Neural cell (in vitro differentiated cells): ENCODE measurements at regions not wholly inside any gene's neighbourhood (a gene's known extent, or its start where the extent isn't known, plus 50 kb on each side); places are given as distances from the start of the nearest gene placed in this dataset.

Source experiments
- H2AFZ ChIP-seq: fragments of 200-600, 300-800 bp; sonication (generic), shearing (Covaris generic); 2 replicates; pipeline ENCODE4 v1.6.0; 2014; ENCODE audit warnings: low read depth, mild to moderate bottlenecking, antibody characterized with exemption, low read length, moderate library complexity
- H3F3A ChIP-seq: fragments of 200-600 bp; shearing (Covaris generic); 2 replicates; pipeline ENCODE4 v1.6.1; 2016; ENCODE audit warnings: mild to moderate bottlenecking, moderate library complexity, mixed read lengths, antibody characterized with exemption, low read length; ENCODE audit not compliant: insufficient read depth, poor library complexity, severe bottlenecking
- H3K27ac ChIP-seq: fragments of 200-600, 300-800 bp; sonication (generic), shearing (Covaris generic); 2 replicates; pipeline ENCODE4 v1.5.1; 2014; ENCODE audit warnings: mild to moderate bottlenecking, low read length, moderate library complexity
- H3K27me3 ChIP-seq: fragments of 300-800, 200-600 bp; sonication (generic), shearing (Covaris generic); 2 replicates; pipeline ENCODE4 v1.6.0; 2014; ENCODE audit warnings: mild to moderate bottlenecking, low read depth, low read length, moderate library complexity; ENCODE audit not compliant: insufficient read depth
- H3K36me3 ChIP-seq: fragments of 300-800, 200-600 bp; sonication (generic), shearing (Covaris generic); 2 replicates; pipeline ENCODE4 v1.5.1; 2014; ENCODE audit warnings: mild to moderate bottlenecking, antibody characterized with exemption, low read length, moderate library complexity; ENCODE audit not compliant: insufficient read depth
- H3K4me2 ChIP-seq: fragments of 300-800, 200-600 bp; sonication (generic), shearing (Covaris generic); 2 replicates; pipeline ENCODE4 v1.6.0; 2014; ENCODE audit warnings: mild to moderate bottlenecking, low read length
- H3K4me3 ChIP-seq: fragments of 300-800, 200-600 bp; sonication (generic), shearing (Covaris generic); 2 replicates; pipeline ENCODE4 v1.5.1; 2014; ENCODE audit warnings: mild to moderate bottlenecking, low read length, moderate library complexity
- H3K79me2 ChIP-seq: fragments of 200-600 bp; shearing (Covaris generic); replicated peaks from 2 replicates; pipeline ENCODE4 v1.6.0; 2014; ENCODE audit warnings: mild to moderate bottlenecking, low read length, moderate library complexity; ENCODE audit not compliant: insufficient read depth
- H3K9ac ChIP-seq: fragments of 300-800, 200-600 bp; sonication (generic), shearing (Covaris generic); 2 replicates; pipeline ENCODE4 v1.6.1; 2016; ENCODE audit warnings: mild to moderate bottlenecking, low read length, mixed read lengths
- H3K9me2 ChIP-seq: fragments of 200-600 bp; shearing (Covaris generic); 2 replicates; pipeline ENCODE4 v1.6.1; 2016; ENCODE audit warnings: mild to moderate bottlenecking, low read length, mixed read lengths; ENCODE audit not compliant: insufficient read depth
- H3K9me3 ChIP-seq: fragments of 200-600, 300-800 bp; sonication (generic), shearing (Covaris generic); 2 replicates; pipeline ENCODE4 v1.6.1; 2016; ENCODE audit warnings: mild to moderate bottlenecking, mixed run types, low read length, moderate library complexity, mixed read lengths
- H4K20me1 ChIP-seq: fragments of 200-600 bp; shearing (Covaris generic); 2 replicates; pipeline ENCODE4 v1.6.1; 2016; ENCODE audit warnings: mild to moderate bottlenecking, mixed run types; ENCODE audit not compliant: insufficient read depth
- CTCF ChIP-seq: fragments of 450-650 bp; IDR thresholded peaks from 2 replicates; pipeline ENCODE4 v1.5.1; 2014; ENCODE audit warnings: antibody characterized with exemption, mild to moderate bottlenecking, moderate library complexity; ENCODE audit not compliant: poor library complexity, severe bottlenecking
- EP300 ChIP-seq: fragments of 450-650 bp; conservative IDR thresholded peaks from 2 replicates; pipeline ENCODE4 v1.6.1; 2014; ENCODE audit warnings: antibody characterized with exemption, mild to moderate bottlenecking, moderate library complexity; ENCODE audit not compliant: poor library complexity, severe bottlenecking
- EZH2 ChIP-seq: fragments of 200-600, 300-800 bp; shearing (Covaris generic), sonication (generic); IDR thresholded peaks from 2 replicates; pipeline ENCODE4 v1.6.1; 2014; ENCODE audit warnings: antibody characterized with exemption, low read length, borderline replicate concordance, mild to moderate bottlenecking; ENCODE audit not compliant: insufficient read depth, poor library complexity, severe bottlenecking
- MXI1 ChIP-seq: fragments of 450-650 bp; conservative IDR thresholded peaks from 2 replicates; pipeline ENCODE4 v1.6.1; 2014; ENCODE audit warnings: antibody characterized with exemption, mild to moderate bottlenecking; ENCODE audit not compliant: poor library complexity, severe bottlenecking
- POLR2AphosphoS5 ChIP-seq: IDR thresholded peaks from 2 replicates; pipeline ENCODE4 v1.6.1; 2012
- RAD21 ChIP-seq: fragments of 450-650 bp; conservative IDR thresholded peaks from 2 replicates; pipeline ENCODE4 v1.6.1; 2014; ENCODE audit warnings: antibody characterized with exemption, mild to moderate bottlenecking, moderate library complexity
- SMC3 ChIP-seq: fragments of 450-650 bp; conservative IDR thresholded peaks from 2 replicates; pipeline ENCODE4 v1.6.1; 2014; ENCODE audit warnings: antibody characterized with exemption, mild to moderate bottlenecking, moderate library complexity; ENCODE audit not compliant: poor library complexity
- TAF1 ChIP-seq: IDR thresholded peaks from 2 replicates; pipeline ENCODE4 v1.6.1; 2012; ENCODE audit warnings: low read depth
- TF ChIP-seq, protein P1 (sequence below): IDR thresholded peaks from 2 replicates; pipeline ENCODE4 v1.6.1; 2012; ENCODE audit warnings: borderline replicate concordance

GRCh38 chr4:151865744-151866591 lies 105.2 kb upstream of the GATB start:
- Histone ChIP-seq H4K20me1 (no peaks in the 10 kb centered on the region), H3K9me2 (no peaks in the 10 kb centered on the region), H3K79me2 (no peaks in the 10 kb centered on the region), H3K4me3 (no peak overlapping the region), H3K9me3 (peaks cover 7% of the 10 kb centered on the region), H3K9ac (no peak overlapping the region), H3K4me2 (no peak overlapping the region), H3K27me3 (no peaks in the 10 kb centered on the region), H2AFZ (no peak overlapping the region), H3K27ac (no peak overlapping the region), H3F3A (no peaks in the 10 kb centered on the region), H3K36me3 (no peaks in the 10 kb centered on the region)
- no peak for TF ChIP-seq TAF1
- TF ChIP-seq RAD21: no peak
- no peak for TF ChIP-seq SMC3
- no peak for TF ChIP-seq CTCF
- TF ChIP-seq EP300: no peak
- TF ChIP-seq EZH2: no peak
- no peak for TF ChIP-seq MXI1
- TF ChIP-seq POLR2AphosphoS5: no peak
- TF ChIP-seq, protein P1, sequence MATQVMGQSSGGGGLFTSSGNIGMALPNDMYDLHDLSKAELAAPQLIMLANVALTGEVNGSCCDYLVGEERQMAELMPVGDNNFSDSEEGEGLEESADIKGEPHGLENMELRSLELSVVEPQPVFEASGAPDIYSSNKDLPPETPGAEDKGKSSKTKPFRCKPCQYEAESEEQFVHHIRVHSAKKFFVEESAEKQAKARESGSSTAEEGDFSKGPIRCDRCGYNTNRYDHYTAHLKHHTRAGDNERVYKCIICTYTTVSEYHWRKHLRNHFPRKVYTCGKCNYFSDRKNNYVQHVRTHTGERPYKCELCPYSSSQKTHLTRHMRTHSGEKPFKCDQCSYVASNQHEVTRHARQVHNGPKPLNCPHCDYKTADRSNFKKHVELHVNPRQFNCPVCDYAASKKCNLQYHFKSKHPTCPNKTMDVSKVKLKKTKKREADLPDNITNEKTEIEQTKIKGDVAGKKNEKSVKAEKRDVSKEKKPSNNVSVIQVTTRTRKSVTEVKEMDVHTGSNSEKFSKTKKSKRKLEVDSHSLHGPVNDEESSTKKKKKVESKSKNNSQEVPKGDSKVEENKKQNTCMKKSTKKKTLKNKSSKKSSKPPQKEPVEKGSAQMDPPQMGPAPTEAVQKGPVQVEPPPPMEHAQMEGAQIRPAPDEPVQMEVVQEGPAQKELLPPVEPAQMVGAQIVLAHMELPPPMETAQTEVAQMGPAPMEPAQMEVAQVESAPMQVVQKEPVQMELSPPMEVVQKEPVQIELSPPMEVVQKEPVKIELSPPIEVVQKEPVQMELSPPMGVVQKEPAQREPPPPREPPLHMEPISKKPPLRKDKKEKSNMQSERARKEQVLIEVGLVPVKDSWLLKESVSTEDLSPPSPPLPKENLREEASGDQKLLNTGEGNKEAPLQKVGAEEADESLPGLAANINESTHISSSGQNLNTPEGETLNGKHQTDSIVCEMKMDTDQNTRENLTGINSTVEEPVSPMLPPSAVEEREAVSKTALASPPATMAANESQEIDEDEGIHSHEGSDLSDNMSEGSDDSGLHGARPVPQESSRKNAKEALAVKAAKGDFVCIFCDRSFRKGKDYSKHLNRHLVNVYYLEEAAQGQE: no peak

DNA sequence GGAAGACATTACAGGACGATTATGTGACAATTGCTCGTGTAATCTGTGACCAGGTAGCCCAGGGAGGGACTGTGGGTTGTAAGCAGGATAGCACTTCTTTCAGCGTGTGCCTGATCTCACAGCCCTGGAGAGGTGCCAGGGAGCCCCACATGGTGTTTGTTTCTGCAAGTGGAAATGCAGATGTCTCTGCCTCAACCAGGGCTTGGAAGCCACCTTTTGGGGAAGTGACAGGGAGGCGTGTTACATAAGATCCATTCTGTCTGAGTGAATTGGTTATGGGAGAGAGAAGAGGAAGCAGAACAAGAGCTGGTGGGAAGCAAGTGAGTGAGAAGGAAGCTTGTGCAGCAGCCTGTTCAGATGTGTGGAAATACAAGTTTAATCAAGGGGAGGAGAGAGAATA lies 104.5 kb upstream of the GATB start:
- Histone ChIP-seq H2AFZ (no peak overlapping the region), H4K20me1 (no peaks in the 10 kb centered on the region), H3K27ac (no peak overlapping the region), H3F3A (no peaks in the 10 kb centered on the region), H3K4me2 (no peak overlapping the region), H3K9me3 (peaks cover 7% of the 10 kb centered on the region), H3K27me3 (no peaks in the 10 kb centered on the region), H3K9ac (no peak overlapping the region), H3K4me3 (no peak overlapping the region), H3K36me3 (no peaks in the 10 kb centered on the region), H3K9me2 (no peaks in the 10 kb centered on the region), H3K79me2 (no peaks in the 10 kb centered on the region)
- TF ChIP-seq SMC3: no peak
- TF ChIP-seq EZH2: no peak
- TF ChIP-seq CTCF: no peak
- no peak for TF ChIP-seq MXI1
- no peak for TF ChIP-seq POLR2AphosphoS5
- TF ChIP-seq, protein P1: no peak
- TF ChIP-seq TAF1: no peak
